ENCODE measurements at regions not wholly inside any gene's neighbourhood (a gene's known extent, or its start where the extent isn't known, plus 50 kb on each side); places are given as distances from the start of the nearest gene placed in this dataset.

GRCh38 chr3:194967151-194968117 lies 281.8 kb downstream of the FAM43A start:
- no peaks in the 10 kb centered on the region for H3K79me2 ChIP-seq (ENCODE audit: insufficient read depth, low read length)
- H3F3A ChIP-seq (ENCODE audit: low read depth) = no peaks in the 10 kb centered on the region
- H3K4me2 ChIP-seq (ENCODE audit: low read depth, low read length, poor library complexity, severe bottlenecking) = no peak overlapping the region
- no peaks in the 10 kb centered on the region for H3K36me3 ChIP-seq (ENCODE audit: insufficient read depth, low read length)
- H3K9me2 ChIP-seq (replicated peaks; ENCODE audit: low read depth, low read length) = no peaks in the 10 kb centered on the region
- TF ChIP-seq EZH2phosphoT487 (IDR thresholded peaks at IDR 0.05; ENCODE audit: borderline replicate concordance) (no peak), CTCF (conservative IDR thresholded peaks at IDR 0.05; ENCODE audit: low read length) (no peak)
- no peaks in the 10 kb centered on the region for H4K20me1 ChIP-seq (ENCODE audit: insufficient read depth, low read length, poor library complexity, severe bottlenecking)
- H3K9ac ChIP-seq (ENCODE audit: low read depth, low read length, poor library complexity, severe bottlenecking) = no peak overlapping the region
- H3K9me3 ChIP-seq (ENCODE audit: insufficient read depth, low read depth, low read length) = peaks cover 4% of the 10 kb centered on the region; the same call in 1 of the 2 replicates
- no peak overlapping the region for H2AFZ ChIP-seq (ENCODE audit: low read length)
- H3K27me3 ChIP-seq (ENCODE audit: insufficient read depth, low read length, poor library complexity, severe bottlenecking) = no peaks in the 10 kb centered on the region
- no peaks in the 10 kb centered on the region for H3K4me1 ChIP-seq (ENCODE audit: insufficient read depth, low read length, poor library complexity, severe bottlenecking)
- no peak overlapping the region for H3K4me3 ChIP-seq (ENCODE audit: low read length, poor library complexity, severe bottlenecking)

GRCh38 chr3:194970066-194970465 lies 284.4 kb downstream of the FAM43A start:
- Histone ChIP-seq H2AFZ (ENCODE audit: low read length) (no peak overlapping the region), H3K4me2 (ENCODE audit: low read depth, low read length, poor library complexity, severe bottlenecking) (no peak overlapping the region), H3F3A (ENCODE audit: low read depth) (no peaks in the 10 kb centered on the region), H3K36me3 (ENCODE audit: insufficient read depth, low read length) (no peaks in the 10 kb centered on the region), H3K4me1 (ENCODE audit: insufficient read depth, low read length, poor library complexity, severe bottlenecking) (no peaks in the 10 kb centered on the region), H3K9me2 (replicated peaks; ENCODE audit: low read depth, low read length) (no peaks in the 10 kb centered on the region), H4K20me1 (ENCODE audit: insufficient read depth, low read length, poor library complexity, severe bottlenecking) (no peaks in the 10 kb centered on the region), H3K9me3 (ENCODE audit: insufficient read depth, low read depth, low read length) (peaks cover 4% of the 10 kb centered on the region; the same call in 1 of the 2 replicates), H3K9ac (ENCODE audit: low read depth, low read length, poor library complexity, severe bottlenecking) (no peak overlapping the region), H3K79me2 (ENCODE audit: insufficient read depth, low read length) (no peaks in the 10 kb centered on the region), H3K27me3 (ENCODE audit: insufficient read depth, low read length, poor library complexity, severe bottlenecking) (no peaks in the 10 kb centered on the region), H3K4me3 (ENCODE audit: low read length, poor library complexity, severe bottlenecking) (no peak overlapping the region)
- TF ChIP-seq CTCF (conservative IDR thresholded peaks at IDR 0.05; ENCODE audit: low read length) (no peak), EZH2phosphoT487 (IDR thresholded peaks at IDR 0.05; ENCODE audit: borderline replicate concordance) (no peak)

GRCh38 chr3:194971009-194971408 lies 285.3 kb downstream of the FAM43A start:
- no peak overlapping the region for H3K9ac ChIP-seq (ENCODE audit: low read depth, low read length, poor library complexity, severe bottlenecking)
- no peak overlapping the region for H3K4me3 ChIP-seq (ENCODE audit: low read length, poor library complexity, severe bottlenecking)
- H2AFZ ChIP-seq (ENCODE audit: low read length) = no peak overlapping the region
- no peak overlapping the region for H3K4me2 ChIP-seq (ENCODE audit: low read depth, low read length, poor library complexity, severe bottlenecking)
- no peaks in the 10 kb centered on the region for H3K27me3 ChIP-seq (ENCODE audit: insufficient read depth, low read length, poor library complexity, severe bottlenecking)
- H4K20me1 ChIP-seq (ENCODE audit: insufficient read depth, low read length, poor library complexity, severe bottlenecking) = no peaks in the 10 kb centered on the region
- TF ChIP-seq EZH2phosphoT487 (IDR thresholded peaks at IDR 0.05; ENCODE audit: borderline replicate concordance) (no peak), CTCF (conservative IDR thresholded peaks at IDR 0.05; ENCODE audit: low read length) (no peak)
- H3K79me2 ChIP-seq (ENCODE audit: insufficient read depth, low read length) = no peaks in the 10 kb centered on the region
- H3K9me3 ChIP-seq (ENCODE audit: insufficient read depth, low read depth, low read length) = peaks cover 4% of the 10 kb centered on the region; the same call in 1 of the 2 replicates
- H3F3A ChIP-seq (ENCODE audit: low read depth) = no peaks in the 10 kb centered on the region
- H3K36me3 ChIP-seq (ENCODE audit: insufficient read depth, low read length) = no peaks in the 10 kb centered on the region
- H3K4me1 ChIP-seq (ENCODE audit: insufficient read depth, low read length, poor library complexity, severe bottlenecking) = no peaks in the 10 kb centered on the region
- no peaks in the 10 kb centered on the region for H3K9me2 ChIP-seq (replicated peaks; ENCODE audit: low read depth, low read length)

Data from Loucy (cell line).